SIG-M5 treated with dmso at 0.1 percent for 504 hours (cell line): ENCODE measurements at regions not wholly inside any gene's neighbourhood (a gene's known extent, or its start where the extent isn't known, plus 50 kb on each side); places are given as distances from the start of the nearest gene placed in this dataset.

Source experiments
- DNase-seq: peaks from one replicate; lab custom pipeline; 2025; ENCODE audit not compliant: unreplicated experiment; lab: John Stamatoyannopoulos, UW

GRCh38 chr3:177300039-177300833 is 103.0 kb upstream of the TBL1XR1 start:
- peak; percentile 61 for DNase-seq

DNA sequence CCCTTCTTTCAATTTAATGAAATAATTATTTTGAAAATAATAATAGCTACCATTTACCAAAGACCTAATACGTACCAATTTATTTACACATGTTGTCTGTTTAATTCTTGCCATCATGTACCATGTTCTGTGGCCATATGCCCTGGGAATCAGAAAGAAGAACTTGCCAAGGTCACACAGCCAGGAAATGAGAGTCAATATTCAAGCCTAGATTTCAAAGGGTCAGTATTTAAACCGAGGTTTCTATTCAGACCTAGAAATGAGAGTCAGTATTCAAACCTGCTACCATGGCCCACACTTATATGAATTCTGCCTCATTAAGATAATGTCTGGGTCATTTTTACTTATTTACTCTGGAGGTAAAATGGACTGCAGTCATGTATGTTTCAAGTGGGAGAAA is 103.6 kb upstream of the TBL1XR1 start:
- no peak for DNase-seq

GRCh38 chr3:177306252-177306651 is 109.0 kb upstream of the TBL1XR1 start:
- DNase-seq, result no peak

GRCh38 chr3:177307391-177307790 is 110.1 kb upstream of the TBL1XR1 start:
- DNase-seq, result no peak

GRCh38 chr3:177307826-177308225 is 110.5 kb upstream of the TBL1XR1 start:
- DNase-seq, result no peak

GRCh38 chr3:177308286-177308685 is 111.0 kb upstream of the TBL1XR1 start:
- no peak for DNase-seq

DNA sequence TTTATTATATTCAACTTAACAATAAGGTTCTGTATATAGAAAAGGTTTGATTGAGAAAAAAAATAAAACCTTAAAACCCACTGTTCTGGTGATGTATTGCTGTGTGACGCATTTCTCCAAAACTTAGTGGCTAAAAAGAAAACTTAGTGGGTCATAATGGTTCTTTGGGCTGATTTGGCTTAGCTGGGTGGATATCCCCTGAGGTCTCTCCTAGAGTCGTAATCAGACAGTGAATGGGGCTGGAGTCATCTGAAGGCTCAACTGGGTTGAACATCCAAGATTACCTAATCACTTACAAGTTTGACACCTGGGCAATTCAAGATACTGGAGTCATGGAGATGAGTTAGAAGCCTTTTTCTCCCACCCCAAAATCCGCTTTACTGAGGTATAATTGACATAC is 111.6 kb upstream of the TBL1XR1 start:
- DNase-seq, result no peak

- no peak for DNase-seq
Observed at GRCh38 chr3:177312491-177312890, 115.2 kb upstream of the TBL1XR1 start.

DNA sequence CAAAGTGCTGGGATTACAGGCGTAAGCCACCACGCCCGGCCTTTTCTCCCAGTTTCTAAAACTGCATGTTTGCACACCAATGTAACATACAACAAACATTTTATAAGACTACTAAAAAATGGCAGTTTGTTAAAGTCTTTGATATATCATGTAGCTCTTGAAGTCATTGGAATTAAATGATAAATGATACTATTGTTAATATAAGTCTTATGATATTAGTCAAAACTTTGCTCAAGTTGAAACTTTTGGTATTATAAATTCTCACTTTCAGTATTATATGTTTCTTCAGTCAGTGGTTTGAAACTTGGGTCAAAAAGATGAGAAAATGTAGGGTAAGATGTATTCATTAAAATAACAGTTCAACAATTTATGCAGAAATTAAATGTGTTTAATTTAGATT is 117.6 kb upstream of the TBL1XR1 start:
- no peak for DNase-seq

DNA sequence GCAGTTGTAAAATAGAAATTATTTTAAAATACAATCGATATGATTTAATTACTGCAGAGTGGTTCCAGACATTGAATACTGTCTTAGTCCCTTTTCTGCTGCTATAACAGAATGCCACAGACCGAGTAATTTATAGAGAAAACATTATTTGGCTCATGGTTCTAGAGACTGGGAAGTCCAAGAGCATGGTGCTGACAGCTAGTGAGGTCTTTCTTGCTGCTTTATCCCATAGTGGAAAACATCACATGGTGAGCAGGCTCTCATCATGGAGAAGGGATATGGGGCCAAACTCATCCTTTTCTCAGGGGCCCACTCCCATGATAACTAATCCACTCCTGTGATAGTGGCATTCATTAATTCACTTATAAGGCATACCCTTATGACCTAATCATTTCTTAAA is 120.0 kb upstream of the TBL1XR1 start:
- no peak for DNase-seq

- DNase-seq, result no peak
Observed at GRCh38 chr3:177318559-177318958, 121.3 kb upstream of the TBL1XR1 start.

GRCh38 chr3:177320765-177321247 is 123.5 kb upstream of the TBL1XR1 start:
- DNase-seq, result no peak

DNA sequence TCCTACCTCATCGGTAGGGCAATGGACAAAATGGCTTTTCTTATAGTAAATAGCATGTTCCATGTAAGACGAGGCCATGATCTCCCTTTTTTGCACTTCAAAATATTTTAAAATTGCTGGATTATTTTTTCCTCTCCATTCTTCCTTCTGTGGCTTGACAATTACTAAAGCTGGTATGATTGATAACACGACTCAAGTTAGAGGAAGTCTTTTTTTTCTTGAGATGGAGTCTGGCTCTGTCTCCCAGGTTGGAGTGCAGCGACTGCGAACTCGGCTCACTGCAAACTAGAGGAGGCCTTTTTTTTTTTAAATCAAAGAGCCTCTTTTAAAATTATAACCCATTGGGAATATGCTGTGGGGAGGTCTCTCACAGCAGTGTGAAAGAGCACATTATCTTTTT is 124.5 kb upstream of the TBL1XR1 start:
- no peak for DNase-seq

DNA sequence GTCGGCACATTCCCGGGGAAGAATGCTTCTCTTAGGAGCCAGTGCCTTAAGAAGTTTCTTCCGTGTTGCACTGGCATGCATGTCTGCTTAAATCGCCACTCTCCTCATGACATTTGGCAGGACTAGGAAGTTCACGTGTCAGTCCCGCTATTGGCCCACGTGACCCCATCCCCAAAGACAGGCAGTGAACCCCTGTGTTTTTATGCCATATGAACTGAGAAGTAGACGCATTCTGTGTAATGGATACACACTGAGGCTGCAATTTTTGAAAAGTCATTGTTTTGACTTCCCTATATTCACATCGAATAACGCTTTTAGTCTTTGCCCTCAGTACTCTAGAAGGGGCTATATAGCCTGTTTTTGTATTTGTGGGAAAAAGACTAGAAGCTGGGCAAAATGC is 125.6 kb upstream of the TBL1XR1 start:
- DNase-seq, result no peak

DNA sequence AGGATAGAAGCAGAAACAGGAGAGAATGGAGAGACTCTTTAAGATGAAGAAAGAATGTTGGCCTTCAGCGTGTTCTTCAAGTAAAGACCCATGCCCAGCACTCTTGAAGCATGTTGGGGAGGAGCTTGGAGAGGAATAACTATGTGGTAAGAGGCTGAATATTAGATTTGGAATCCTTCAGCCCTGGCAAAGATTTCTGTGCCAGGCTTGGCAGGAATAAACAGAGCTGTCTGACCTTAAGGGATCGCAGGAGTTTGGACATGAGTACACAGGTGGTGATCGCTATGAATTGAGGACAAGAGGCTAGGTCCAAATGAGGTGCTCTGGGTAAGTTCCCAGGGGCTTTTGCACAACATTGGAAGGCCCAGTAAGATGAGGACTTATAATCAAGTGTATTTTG is 132.6 kb upstream of the TBL1XR1 start:
- no peak for DNase-seq

DNA sequence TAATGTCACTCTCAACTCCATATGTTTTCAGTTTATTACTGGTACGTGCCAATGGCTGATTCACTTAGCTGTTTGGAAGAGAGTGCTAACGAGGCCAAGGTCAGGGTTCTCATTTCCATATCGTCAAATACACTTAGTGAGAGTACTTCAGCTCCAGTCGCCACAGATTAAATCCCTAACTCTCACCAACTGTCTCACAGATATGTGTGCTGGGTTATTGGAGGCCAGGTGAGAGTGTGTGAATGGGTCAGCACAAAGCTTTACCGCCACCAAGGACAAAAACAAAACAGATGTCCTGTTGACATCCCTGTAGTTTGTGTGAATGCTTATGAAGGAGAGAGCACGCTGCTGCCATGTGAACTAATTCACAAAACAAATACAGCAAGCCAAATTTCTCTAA is 133.5 kb upstream of the TBL1XR1 start:
- DNase-seq, result no peak

DNA sequence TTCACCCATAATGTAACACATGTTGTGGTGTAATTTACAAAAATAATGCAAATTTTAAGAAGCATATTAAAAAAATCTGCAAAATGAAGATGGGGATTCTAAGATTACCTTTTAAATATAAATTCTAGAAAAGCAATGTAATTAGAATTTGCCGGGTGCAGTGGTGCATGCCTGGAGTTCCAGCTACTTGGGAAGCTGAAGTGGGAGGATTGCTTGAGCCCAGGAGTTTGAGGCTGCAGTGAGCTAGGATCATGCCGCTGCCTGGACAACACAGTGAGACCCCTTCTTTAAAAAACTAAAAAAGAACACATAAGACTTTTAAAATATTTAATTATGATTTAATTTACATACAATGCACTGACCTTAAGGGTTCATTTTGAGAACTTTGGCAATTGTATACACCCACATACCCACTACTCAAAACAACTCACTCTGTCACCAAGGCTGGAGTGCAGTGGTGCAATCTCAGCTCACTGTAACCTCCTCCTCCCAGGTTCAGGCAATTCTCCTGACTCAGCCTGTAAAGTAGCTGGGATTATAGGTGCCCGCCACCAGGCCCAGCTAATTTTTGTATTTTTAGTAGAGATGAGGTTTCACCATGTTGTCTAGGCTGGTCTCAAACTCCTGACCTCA is 134.0 kb upstream of the TBL1XR1 start:
- no peak for DNase-seq

- no peak for DNase-seq
Observed at GRCh38 chr3:177332955-177333354, 135.7 kb upstream of the TBL1XR1 start.

DNA sequence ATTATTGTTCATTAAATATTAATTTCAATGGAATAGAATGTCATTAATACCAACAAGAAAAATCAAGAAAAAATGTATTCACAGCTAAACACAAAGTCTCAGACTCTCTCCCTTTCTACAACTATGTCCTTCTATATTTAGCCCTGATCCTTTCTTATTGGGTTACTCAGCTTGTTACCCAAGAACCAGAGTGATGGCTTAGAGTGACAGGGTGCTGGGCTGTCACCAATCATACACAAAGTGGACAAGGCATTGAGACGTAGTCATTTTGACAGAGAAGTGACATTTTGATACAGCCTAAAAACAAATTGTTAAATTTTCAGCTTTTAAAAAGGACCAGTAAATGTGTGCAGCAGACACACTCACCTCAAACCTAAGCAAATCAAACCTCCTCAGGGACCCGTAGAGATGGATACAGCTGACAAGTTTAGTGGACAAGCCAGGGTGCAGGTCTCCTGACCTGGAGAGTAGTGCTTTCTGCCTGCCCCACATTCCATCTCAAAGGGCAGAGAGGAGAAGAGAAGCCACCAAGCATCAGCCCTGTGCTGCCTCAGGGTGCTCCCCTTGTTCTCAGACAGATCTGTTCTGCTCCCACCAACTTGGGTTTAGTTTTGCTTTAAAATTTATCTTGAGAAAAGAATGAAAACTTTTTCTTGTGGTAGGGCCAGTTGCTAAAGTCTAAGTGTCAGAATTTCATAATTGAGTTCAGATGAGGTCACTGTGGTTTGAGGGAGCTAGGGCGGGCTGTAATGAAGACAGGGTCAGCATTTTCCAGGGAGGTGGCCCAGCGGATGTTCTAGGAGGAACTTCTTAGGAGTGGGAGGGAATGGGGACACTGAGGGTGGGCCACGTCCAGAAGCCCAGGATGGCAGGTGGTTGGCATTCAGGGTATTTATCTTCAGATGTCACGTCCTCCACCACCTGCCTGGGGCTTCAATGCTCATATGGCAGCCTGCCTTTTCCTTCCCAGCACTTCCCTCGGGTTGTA is 136.5 kb upstream of the TBL1XR1 start:
- DNase-seq, result peak; percentile 75

- no peak for DNase-seq
Observed at GRCh38 chr3:177334803-177335202, 137.5 kb upstream of the TBL1XR1 start.

DNA sequence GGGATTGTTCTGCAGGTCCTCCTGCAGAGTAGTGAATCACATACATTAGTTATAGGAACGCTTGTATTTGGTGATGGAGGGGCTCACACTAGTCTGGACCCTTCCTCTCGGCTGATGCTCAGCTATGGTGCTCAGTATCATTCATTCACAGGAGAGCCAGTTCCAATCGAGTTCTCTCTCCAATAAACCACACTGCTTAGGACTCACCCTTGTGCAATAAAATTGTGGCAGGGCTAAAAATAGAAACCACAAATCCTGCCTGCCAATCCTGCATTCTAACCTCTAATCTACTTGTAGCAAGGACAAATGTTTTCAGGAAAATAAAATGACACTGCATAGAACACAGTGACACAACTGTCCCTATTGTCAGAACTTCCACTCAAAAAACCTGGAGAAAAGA is 138.4 kb upstream of the TBL1XR1 start:
- peak; percentile 63 for DNase-seq
